D721Med (cell line): ENCODE measurements at regions not wholly inside any gene's neighbourhood (a gene's known extent, or its start where the extent isn't known, plus 50 kb on each side); places are given as distances from the start of the nearest gene placed in this dataset.

Experiments
- DNase-seq: peaks from one replicate; pipeline ENCODE4 v3.0.0; 2011; ENCODE audit warnings: low spot score; ENCODE audit not compliant: insufficient read length
- FAIRE-seq: peaks from 2 replicates; lab custom pipeline; 2011; peaks lifted over from hg19 to GRCh38; lab: Jason Lieb, UNC
- CTCF ChIP-seq: IDR thresholded peaks from 2 replicates; pipeline ENCODE4 v1.5.1; 2012; ENCODE audit warnings: mild to moderate bottlenecking, control low read depth; ENCODE audit not compliant: insufficient read depth; ENCODE audit errors: missing control alignments

- no peak for DNase-seq
- no peak for FAIRE-seq
- no peak for TF ChIP-seq CTCF
These were observed 85.2 kb upstream of the IQSEC1 start for GRCh38 chr3:13158408-13158807.

GRCh38 chr3:13157986-13158385 is 84.8 kb upstream of the IQSEC1 start:
- no peak for TF ChIP-seq CTCF
- DNase-seq (no peak), FAIRE-seq (no peak)

- DNase-seq (no peak), FAIRE-seq (no peak)
- no peak for TF ChIP-seq CTCF
These were observed 79.8 kb upstream of the IQSEC1 start for GRCh38 chr3:13152826-13153710.

- no peak for FAIRE-seq
- no peak for DNase-seq
- TF ChIP-seq CTCF = no peak
These were observed 77.4 kb upstream of the IQSEC1 start for GRCh38 chr3:13150624-13151023.

GRCh38 chr3:13149330-13150108 is 76.3 kb upstream of the IQSEC1 start:
- no peak for TF ChIP-seq CTCF
- no peak for FAIRE-seq
- DNase-seq = no peak

GRCh38 chr3:13148561-13149329 is 75.5 kb upstream of the IQSEC1 start:
- no peak for FAIRE-seq
- no peak for TF ChIP-seq CTCF

More at GRCh38 chr3:13148561-13149329, 75.5 kb upstream of the IQSEC1 start:
- no peak for DNase-seq
